GM13976 (cell line): ENCODE measurements at regions not wholly inside any gene's neighbourhood (a gene's known extent, or its start where the extent isn't known, plus 50 kb on each side); places are given as distances from the start of the nearest gene placed in this dataset.
"Not testable (repeated sequence)": the region's sequence is repeated elsewhere in the genome, so short reads cannot be mapped to it uniquely, and the experiment has no call there.

Experiments
- DNase-seq: peaks from one replicate; pipeline ENCODE4 v3.0.0; 2012; ENCODE audit warnings: low spot score
- CTCF ChIP-seq: IDR thresholded peaks from 2 replicates; pipeline ENCODE4 v1.5.1; 2012; ENCODE audit warnings: borderline replicate concordance, mild to moderate bottlenecking; ENCODE audit not compliant: insufficient read depth; ENCODE audit errors: extremely low read depth, missing control alignments, control extremely low read depth
- in situ Hi-C: fragments of 300-500 bp; cut with MboI; formaldehyde crosslinking; loops from one replicate; pipeline ENCODE4 v1.12.0; 2022; ENCODE audit warnings: low sequenced_read_pairs, mixed read lengths, inconsistent platforms; ENCODE audit not compliant: unreplicated experiment

GRCh38 chr12:22803725-22804124, 178.8 kb downstream of the ETNK1 start:
- no peak for TF ChIP-seq CTCF
- DNase-seq: no peak
- in situ Hi-C loops: no loop called here

- no peak for TF ChIP-seq CTCF
- in situ Hi-C loops: no loop called here
- no peak for DNase-seq
Observed at GRCh38 chr12:22808860-22809259, 183.9 kb downstream of the ETNK1 start.

GRCh38 chr12:22810036-22810435, 185.1 kb downstream of the ETNK1 start:
- DNase-seq: no peak
- in situ Hi-C loops: no loop called here
- TF ChIP-seq CTCF: no peak

- DNase-seq: no peak
- in situ Hi-C loops: no loop called here
- TF ChIP-seq CTCF: no peak
Observed at GRCh38 chr12:22812531-22812930, 187.6 kb downstream of the ETNK1 start.

- in situ Hi-C loops: no loop called here
- no peak for DNase-seq
- TF ChIP-seq CTCF: no peak
Observed at GRCh38 chr12:22821985-22822384, 197.0 kb downstream of the ETNK1 start.

GRCh38 chr12:22826026-22826425, 201.1 kb downstream of the ETNK1 start:
- TF ChIP-seq CTCF: no peak
- in situ Hi-C loops: no loop called here
- DNase-seq: no peak

- in situ Hi-C loops, DNase-seq: not testable (repeated sequence)
Observed at GRCh38 chr12:22826446-22826981, 201.5 kb downstream of the ETNK1 start.
